GM13977 (cell line): ENCODE measurements at regions not wholly inside any gene's neighbourhood (a gene's known extent, or its start where the extent isn't known, plus 50 kb on each side); places are given as distances from the start of the nearest gene placed in this dataset.

Experiments used
- DNase-seq: peaks from one replicate; pipeline ENCODE4 v3.0.0; 2012; ENCODE audit warnings: low spot score
- CTCF ChIP-seq: IDR thresholded peaks from 2 replicates; pipeline ENCODE4 v1.5.1; 2012; ENCODE audit warnings: mild to moderate bottlenecking, control low read depth; ENCODE audit not compliant: insufficient read depth; ENCODE audit errors: extremely low read depth, missing control alignments
- in situ Hi-C: fragments of 300-500 bp; cut with MboI; formaldehyde crosslinking; loops from one replicate; pipeline ENCODE4 v1.12.0; 2022; ENCODE audit warnings: low sequenced_read_pairs, low pct_unique_long_range_greater_than_20kb, mixed read lengths, inconsistent platforms; ENCODE audit not compliant: unreplicated experiment

GRCh38 chr3:168338161-168338560, 242.4 kb upstream of the GOLIM4 start:
- in situ Hi-C loops: no loop called here
- TF ChIP-seq CTCF: no peak
- no peak for DNase-seq

GRCh38 chr3:168336276-168336675, 240.6 kb upstream of the GOLIM4 start:
- in situ Hi-C loops: no loop called here
- DNase-seq: no peak
- TF ChIP-seq CTCF: no peak

- in situ Hi-C loops: no loop called here
- DNase-seq: no peak
Measured at GRCh38 chr3:168333410-168333935, 237.7 kb upstream of the GOLIM4 start.

GRCh38 chr3:168331756-168332155, 236.0 kb upstream of the GOLIM4 start:
- no peak for TF ChIP-seq CTCF
- in situ Hi-C loops: no loop called here
- DNase-seq: no peak

More at GRCh38 chr3:168333410-168333935, 237.7 kb upstream of the GOLIM4 start:
- TF ChIP-seq CTCF: no peak

- in situ Hi-C loops: no loop called here
- no peak for DNase-seq
- TF ChIP-seq CTCF: no peak
Measured at GRCh38 chr3:168330983-168331382, 235.3 kb upstream of the GOLIM4 start.

GRCh38 chr3:168327856-168328255, 232.1 kb upstream of the GOLIM4 start:
- TF ChIP-seq CTCF: no peak
- in situ Hi-C loops: no loop called here
- no peak for DNase-seq

GRCh38 chr3:168325684-168326083, 230.0 kb upstream of the GOLIM4 start:
- in situ Hi-C loops: no loop called here
- no peak for TF ChIP-seq CTCF
- no peak for DNase-seq
